ENCODE measurements at regions not wholly inside any gene's neighbourhood (a gene's known extent, or its start where the extent isn't known, plus 50 kb on each side); places are given as distances from the start of the nearest gene placed in this dataset.
A peak's percentile ranks its signal among the peaks of the same experiment; 100 is the strongest.

DNA sequence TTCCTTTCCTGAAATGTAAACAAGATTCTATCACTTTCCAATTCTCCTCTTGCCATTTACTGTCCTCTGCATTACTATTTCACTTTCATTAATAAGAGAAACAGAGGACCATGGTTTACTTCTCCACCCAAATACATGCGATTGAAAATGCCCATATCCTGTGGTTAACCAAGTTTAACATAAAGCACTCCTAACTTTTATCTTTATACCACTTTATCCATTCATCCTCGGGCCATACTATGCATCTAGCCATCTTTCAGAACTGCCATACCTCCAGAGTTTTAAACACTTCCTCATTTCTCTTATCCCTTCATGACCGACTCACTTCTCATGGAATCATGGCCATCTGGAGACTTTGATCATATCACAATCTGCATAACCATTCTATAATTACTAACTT lies 1182.3 kb downstream of the CNTNAP5 start:
- DNase-seq (ENCODE audit: low read depth, low spot score): no peak
- Mint-ChIP-seq H3K27ac (ENCODE audit: unreplicated experiment) (no peak overlapping the region), H3K4me3 (no peak overlapping the region), H3K36me3 (ENCODE audit: low read depth) (no peaks in the 10 kb centered on the region), H3K4me1 (no peaks in the 10 kb centered on the region), H3K9me3 (peaks cover 3% of the 10 kb centered on the region), H3K27me3 (ENCODE audit: low read depth) (no peaks in the 10 kb centered on the region)
- TF ChIP-seq, protein P1, sequence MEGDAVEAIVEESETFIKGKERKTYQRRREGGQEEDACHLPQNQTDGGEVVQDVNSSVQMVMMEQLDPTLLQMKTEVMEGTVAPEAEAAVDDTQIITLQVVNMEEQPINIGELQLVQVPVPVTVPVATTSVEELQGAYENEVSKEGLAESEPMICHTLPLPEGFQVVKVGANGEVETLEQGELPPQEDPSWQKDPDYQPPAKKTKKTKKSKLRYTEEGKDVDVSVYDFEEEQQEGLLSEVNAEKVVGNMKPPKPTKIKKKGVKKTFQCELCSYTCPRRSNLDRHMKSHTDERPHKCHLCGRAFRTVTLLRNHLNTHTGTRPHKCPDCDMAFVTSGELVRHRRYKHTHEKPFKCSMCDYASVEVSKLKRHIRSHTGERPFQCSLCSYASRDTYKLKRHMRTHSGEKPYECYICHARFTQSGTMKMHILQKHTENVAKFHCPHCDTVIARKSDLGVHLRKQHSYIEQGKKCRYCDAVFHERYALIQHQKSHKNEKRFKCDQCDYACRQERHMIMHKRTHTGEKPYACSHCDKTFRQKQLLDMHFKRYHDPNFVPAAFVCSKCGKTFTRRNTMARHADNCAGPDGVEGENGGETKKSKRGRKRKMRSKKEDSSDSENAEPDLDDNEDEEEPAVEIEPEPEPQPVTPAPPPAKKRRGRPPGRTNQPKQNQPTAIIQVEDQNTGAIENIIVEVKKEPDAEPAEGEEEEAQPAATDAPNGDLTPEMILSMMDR (conservative IDR thresholded peaks at IDR 0.05): no peak

DNA sequence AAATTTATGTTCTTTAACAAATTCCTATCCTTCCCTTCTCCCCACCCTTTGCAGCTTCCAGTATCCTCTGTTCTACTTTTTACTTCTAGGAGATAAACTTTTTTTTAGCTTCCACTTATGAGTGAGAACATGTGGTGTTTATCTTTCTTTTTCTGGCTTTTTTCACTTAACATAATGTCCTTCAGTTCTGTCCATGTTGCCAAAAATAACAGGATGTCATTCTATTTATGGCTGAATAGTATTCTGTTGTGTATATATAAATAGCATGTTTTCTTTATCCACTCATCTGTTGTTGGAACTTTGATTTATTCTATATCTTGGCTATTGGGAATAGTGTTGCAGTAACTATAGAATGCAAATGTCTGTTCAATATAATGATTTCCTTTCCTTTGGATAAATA lies 1191.2 kb downstream of the CNTNAP5 start:
- Mint-ChIP-seq H3K36me3 (ENCODE audit: low read depth) (peaks cover 4% of the 10 kb centered on the region), H3K4me3 (no peak overlapping the region), H3K27me3 (ENCODE audit: low read depth) (no peaks in the 10 kb centered on the region), H3K4me1 (no peaks in the 10 kb centered on the region), H3K27ac (ENCODE audit: unreplicated experiment) (no peak overlapping the region), H3K9me3 (peaks cover 24% of the 10 kb centered on the region)
- TF ChIP-seq, protein P1 (conservative IDR thresholded peaks at IDR 0.05): no peak
- no peak for DNase-seq (ENCODE audit: low read depth, low spot score)

DNA sequence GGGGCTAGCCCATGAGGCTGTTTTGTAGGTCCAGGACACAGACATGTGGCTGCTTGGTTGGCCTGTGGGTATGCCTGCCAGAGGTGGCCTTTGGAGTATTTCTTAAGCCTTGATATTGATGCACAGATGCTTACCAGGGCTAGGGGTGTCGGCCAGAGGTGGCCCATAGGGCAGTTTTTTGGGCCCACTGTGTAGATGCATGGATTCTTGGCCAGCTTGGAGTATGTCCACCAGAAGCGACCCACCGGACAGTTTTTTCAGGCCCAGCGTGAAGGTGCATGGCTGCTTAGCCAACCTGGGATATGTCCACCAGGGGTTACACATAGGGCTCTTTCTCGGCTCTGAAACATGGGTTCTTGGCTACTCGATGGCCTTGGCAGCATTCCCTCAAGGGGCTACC lies 1199.1 kb downstream of the CNTNAP5 start:
- H3K4me3 Mint-ChIP-seq: no peak overlapping the region
- TF ChIP-seq, protein P1 (conservative IDR thresholded peaks at IDR 0.05): no peak
- no peaks in the 10 kb centered on the region for H3K4me1 Mint-ChIP-seq
- H3K27ac Mint-ChIP-seq (ENCODE audit: unreplicated experiment): peak overlapping the region; percentile 50
- peaks cover 16% of the 10 kb centered on the region for H3K9me3 Mint-ChIP-seq
- no peaks in the 10 kb centered on the region for H3K27me3 Mint-ChIP-seq (ENCODE audit: low read depth)
- no peak for DNase-seq (ENCODE audit: low read depth, low spot score)
- peaks cover 8% of the 10 kb centered on the region for H3K36me3 Mint-ChIP-seq (ENCODE audit: low read depth)

DNA sequence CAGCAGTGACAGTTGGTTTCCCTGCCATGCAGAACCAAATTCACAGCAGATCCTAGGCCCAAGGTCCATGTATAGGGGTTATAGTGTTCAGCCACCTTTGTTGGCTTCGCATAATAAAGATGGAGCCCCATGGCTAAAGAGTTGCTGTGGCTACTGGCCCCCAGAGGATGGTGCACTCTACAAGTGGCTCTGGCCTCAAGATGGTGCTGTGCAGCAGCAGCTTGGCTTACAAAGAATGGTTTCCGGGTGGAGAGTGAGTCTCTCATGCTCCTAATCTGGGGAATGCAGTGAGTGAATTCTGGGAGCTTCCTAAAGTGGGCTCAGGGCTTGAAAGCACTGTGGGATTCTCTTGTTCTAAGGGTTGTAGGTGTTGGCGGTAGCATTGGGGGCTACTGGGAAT lies 1199.7 kb downstream of the CNTNAP5 start:
- H3K27ac Mint-ChIP-seq (ENCODE audit: unreplicated experiment): no peak overlapping the region

DNA sequence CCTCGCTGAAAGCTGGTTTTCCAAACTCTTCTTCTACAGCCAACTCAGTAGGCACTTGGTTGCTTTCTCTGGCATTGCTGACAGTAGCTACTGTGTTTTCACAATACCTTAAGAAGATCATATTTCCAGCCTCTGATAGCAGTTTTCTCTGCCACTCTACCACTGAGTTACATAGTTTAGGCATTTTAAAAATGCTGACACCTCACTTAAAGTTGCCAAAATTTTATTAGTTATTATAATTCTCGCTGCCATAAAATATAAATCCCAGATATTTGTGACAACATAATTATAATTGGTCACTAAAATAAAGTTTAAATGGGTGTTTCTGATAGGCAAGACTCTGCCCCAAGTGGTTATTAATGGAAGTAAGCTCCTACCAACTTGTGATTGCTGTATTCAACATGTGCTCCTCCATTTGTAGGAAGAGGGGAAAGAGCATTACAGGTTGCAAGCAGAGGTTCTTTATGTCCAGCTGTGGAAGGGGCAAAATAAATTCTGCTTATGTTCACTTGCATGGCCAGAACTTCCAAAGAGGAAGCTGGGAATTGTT lies 1202.8 kb downstream of the CNTNAP5 start:
- Mint-ChIP-seq H3K4me1 (no peaks in the 10 kb centered on the region), H3K27ac (ENCODE audit: unreplicated experiment) (no peak overlapping the region), H3K4me3 (no peak overlapping the region), H3K36me3 (ENCODE audit: low read depth) (peaks cover 4% of the 10 kb centered on the region), H3K27me3 (ENCODE audit: low read depth) (no peaks in the 10 kb centered on the region), H3K9me3 (peaks cover 3% of the 10 kb centered on the region)
- DNase-seq (ENCODE audit: low read depth, low spot score): no peak
- TF ChIP-seq, protein P1 (conservative IDR thresholded peaks at IDR 0.05): peak; percentile 55

More for the DNA sequence above, 1199.7 kb downstream of the CNTNAP5 start:
- Mint-ChIP-seq H3K4me1 (no peaks in the 10 kb centered on the region), H3K36me3 (ENCODE audit: low read depth) (peaks cover 8% of the 10 kb centered on the region), H3K27me3 (ENCODE audit: low read depth) (no peaks in the 10 kb centered on the region), H3K4me3 (no peak overlapping the region), H3K9me3 (peaks cover 16% of the 10 kb centered on the region)
- no peak for DNase-seq (ENCODE audit: low read depth, low spot score)
- TF ChIP-seq, protein P1 (conservative IDR thresholded peaks at IDR 0.05): no peak

Data from neural crest cell (in vitro differentiated cells).